Colonic mucosa (tissue), 4 donors: ENCODE measurements at regions not wholly inside any gene's neighbourhood (a gene's known extent, or its start where the extent isn't known, plus 50 kb on each side); places are given as distances from the start of the nearest gene placed in this dataset.

Experiments
- DNase-seq: peaks from one replicate; pipeline ENCODE4 v3.0.0-alpha.2; 2020
- H3K27ac ChIP-seq: fragments of 200-600 bp; one replicate; pipeline ENCODE4 v1.8.0; 2021
- H3K27me3 ChIP-seq: fragments of 200-600 bp; one replicate; pipeline ENCODE4 v1.8.0; 2021
- H3K36me3 ChIP-seq: fragments of 200-600 bp; one replicate; pipeline ENCODE4 v1.8.0; 2021
- H3K4me1 ChIP-seq: fragments of 200-600 bp; one replicate; pipeline ENCODE4 v1.8.0; 2021; ENCODE audit warnings: mild to moderate bottlenecking
- H3K4me3 ChIP-seq: fragments of 200-600 bp; one replicate; pipeline ENCODE4 v1.8.0; 2021
- H3K9ac ChIP-seq, 2 donors: one replicate each; pipeline ENCODE4 v1.7.0; 2013; ENCODE audit warnings: control low read depth in 2 of 2, low read depth in 2 of 2, low read length in 2 of 2
- H3K9me3 ChIP-seq: fragments of 200-600 bp; one replicate; pipeline ENCODE4 v1.8.0; 2021
- CTCF ChIP-seq: fragments of 200-600 bp; IDR thresholded peaks from one replicate; pipeline ENCODE4 v1.8.0; 2022; ENCODE audit warnings: antibody characterized with exemption, mild to moderate bottlenecking
- intact Hi-C: fragments of 100-400 bp; cut with DNase I; formaldehyde crosslinking; loops from one replicate; pipeline ENCODE4 v1.14.1; 2022
- donor health status: healthy.
- donor health status: DM: no; HTN: no; CAD: no.
- donor health status: DM: no; HTN: no; CAD: no.

- no peak for TF ChIP-seq CTCF
- no peaks in the 10 kb centered on the region for H3K9me3 ChIP-seq
- H3K27me3 ChIP-seq: no peaks in the 10 kb centered on the region
- H3K4me3 ChIP-seq: no peak overlapping the region
- intact Hi-C loops: no loop called here
- no peaks in the 10 kb centered on the region for H3K36me3 ChIP-seq
- DNase-seq: no peak
- H3K9ac ChIP-seq: no peak overlapping the region
- H3K27ac ChIP-seq: no peak overlapping the region
- H3K4me1 ChIP-seq: no peaks in the 10 kb centered on the region
These were observed 91.0 kb downstream of the IGLL5 start for GRCh38 chr22:22978637-22979036.

GRCh38 chr22:22979121-22979724 is 91.1 kb upstream of the GNAZ start:
- Histone ChIP-seq H3K27me3 (no peaks in the 10 kb centered on the region), H3K27ac (no peak overlapping the region), H3K36me3 (no peaks in the 10 kb centered on the region), H3K9ac (no peak overlapping the region), H3K4me1 (no peaks in the 10 kb centered on the region), H3K4me3 (no peak overlapping the region), H3K9me3 (no peaks in the 10 kb centered on the region)
- no peak for DNase-seq
- intact Hi-C loops: no loop called here
- no peak for TF ChIP-seq CTCF

GRCh38 chr22:22979954-22980353 is 90.4 kb upstream of the GNAZ start:
- Histone ChIP-seq H3K4me3 (no peak overlapping the region), H3K4me1 (no peaks in the 10 kb centered on the region), H3K27me3 (no peaks in the 10 kb centered on the region), H3K36me3 (no peaks in the 10 kb centered on the region), H3K27ac (no peak overlapping the region), H3K9ac (no peak overlapping the region), H3K9me3 (no peaks in the 10 kb centered on the region)
- no peak for DNase-seq
- intact Hi-C loops: no loop called here
- TF ChIP-seq CTCF: no peak

- Histone ChIP-seq H3K4me3 (no peak overlapping the region), H3K27ac (no peak overlapping the region), H3K9ac (no peak overlapping the region), H3K9me3 (no peaks in the 10 kb centered on the region), H3K36me3 (no peaks in the 10 kb centered on the region), H3K4me1 (no peaks in the 10 kb centered on the region), H3K27me3 (no peaks in the 10 kb centered on the region)
- DNase-seq: no peak
- intact Hi-C loops: no loop called here
- TF ChIP-seq CTCF: no peak
These were observed 88.4 kb upstream of the GNAZ start for GRCh38 chr22:22981670-22982571.

GRCh38 chr22:22982616-22983015 is 87.7 kb upstream of the GNAZ start:
- intact Hi-C loops: no loop called here
- Histone ChIP-seq H3K4me3 (no peak overlapping the region), H3K36me3 (no peaks in the 10 kb centered on the region), H3K27me3 (no peaks in the 10 kb centered on the region), H3K4me1 (no peaks in the 10 kb centered on the region), H3K9ac (no peak overlapping the region), H3K9me3 (no peaks in the 10 kb centered on the region), H3K27ac (no peak overlapping the region)
- no peak for DNase-seq
- TF ChIP-seq CTCF: no peak
